ENCODE measurements at regions not wholly inside any gene's neighbourhood (a gene's known extent, or its start where the extent isn't known, plus 50 kb on each side); places are given as distances from the start of the nearest gene placed in this dataset.

- TF ChIP-seq, protein P1, sequence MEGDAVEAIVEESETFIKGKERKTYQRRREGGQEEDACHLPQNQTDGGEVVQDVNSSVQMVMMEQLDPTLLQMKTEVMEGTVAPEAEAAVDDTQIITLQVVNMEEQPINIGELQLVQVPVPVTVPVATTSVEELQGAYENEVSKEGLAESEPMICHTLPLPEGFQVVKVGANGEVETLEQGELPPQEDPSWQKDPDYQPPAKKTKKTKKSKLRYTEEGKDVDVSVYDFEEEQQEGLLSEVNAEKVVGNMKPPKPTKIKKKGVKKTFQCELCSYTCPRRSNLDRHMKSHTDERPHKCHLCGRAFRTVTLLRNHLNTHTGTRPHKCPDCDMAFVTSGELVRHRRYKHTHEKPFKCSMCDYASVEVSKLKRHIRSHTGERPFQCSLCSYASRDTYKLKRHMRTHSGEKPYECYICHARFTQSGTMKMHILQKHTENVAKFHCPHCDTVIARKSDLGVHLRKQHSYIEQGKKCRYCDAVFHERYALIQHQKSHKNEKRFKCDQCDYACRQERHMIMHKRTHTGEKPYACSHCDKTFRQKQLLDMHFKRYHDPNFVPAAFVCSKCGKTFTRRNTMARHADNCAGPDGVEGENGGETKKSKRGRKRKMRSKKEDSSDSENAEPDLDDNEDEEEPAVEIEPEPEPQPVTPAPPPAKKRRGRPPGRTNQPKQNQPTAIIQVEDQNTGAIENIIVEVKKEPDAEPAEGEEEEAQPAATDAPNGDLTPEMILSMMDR (IDR thresholded peaks at IDR 0.05; ENCODE audit: poor library complexity, severe bottlenecking): no peak
- TF ChIP-seq POLR2AphosphoS5 (IDR thresholded peaks at IDR 0.05) (no peak), EP300 (conservative IDR thresholded peaks at IDR 0.05; ENCODE audit: poor library complexity, severe bottlenecking) (no peak), SMC3 (conservative IDR thresholded peaks at IDR 0.05; ENCODE audit: poor library complexity) (no peak), TAF1 (IDR thresholded peaks at IDR 0.05; ENCODE audit: low read depth) (no peak)
Measured at GRCh38 chr5:142492781-142493281, 168.0 kb upstream of the SPRY4 start.

Data from neural cell (in vitro differentiated cells).